OCI-LY1 (cell line): ENCODE measurements at regions not wholly inside any gene's neighbourhood (a gene's known extent, or its start where the extent isn't known, plus 50 kb on each side); places are given as distances from the start of the nearest gene placed in this dataset.

Experiments used
- EZH2 ChIP-seq: fragments of 200-600 bp; sonication (generic), shearing (Covaris generic); IDR thresholded peaks from 2 replicates; pipeline ENCODE4 v1.8.0; 2017; ENCODE audit warnings: borderline replicate concordance, mixed run types, mild to moderate bottlenecking, antibody characterized with exemption, low read length, moderate library complexity, mixed read lengths
- TF ChIP-seq, protein P1 (sequence below): fragments of 200-600 bp; sonication (generic), shearing (Covaris generic); IDR thresholded peaks from 2 replicates; pipeline ENCODE4 v1.5.1; 2017; ENCODE audit warnings: mild to moderate bottlenecking, antibody characterized with exemption, low read length, moderate library complexity, mixed read lengths

GRCh38 chr7:41311301-41311700 lies 391.6 kb downstream of the INHBA start:
- TF ChIP-seq, protein P1, sequence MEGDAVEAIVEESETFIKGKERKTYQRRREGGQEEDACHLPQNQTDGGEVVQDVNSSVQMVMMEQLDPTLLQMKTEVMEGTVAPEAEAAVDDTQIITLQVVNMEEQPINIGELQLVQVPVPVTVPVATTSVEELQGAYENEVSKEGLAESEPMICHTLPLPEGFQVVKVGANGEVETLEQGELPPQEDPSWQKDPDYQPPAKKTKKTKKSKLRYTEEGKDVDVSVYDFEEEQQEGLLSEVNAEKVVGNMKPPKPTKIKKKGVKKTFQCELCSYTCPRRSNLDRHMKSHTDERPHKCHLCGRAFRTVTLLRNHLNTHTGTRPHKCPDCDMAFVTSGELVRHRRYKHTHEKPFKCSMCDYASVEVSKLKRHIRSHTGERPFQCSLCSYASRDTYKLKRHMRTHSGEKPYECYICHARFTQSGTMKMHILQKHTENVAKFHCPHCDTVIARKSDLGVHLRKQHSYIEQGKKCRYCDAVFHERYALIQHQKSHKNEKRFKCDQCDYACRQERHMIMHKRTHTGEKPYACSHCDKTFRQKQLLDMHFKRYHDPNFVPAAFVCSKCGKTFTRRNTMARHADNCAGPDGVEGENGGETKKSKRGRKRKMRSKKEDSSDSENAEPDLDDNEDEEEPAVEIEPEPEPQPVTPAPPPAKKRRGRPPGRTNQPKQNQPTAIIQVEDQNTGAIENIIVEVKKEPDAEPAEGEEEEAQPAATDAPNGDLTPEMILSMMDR = no peak
- no peak for TF ChIP-seq EZH2
